ENCODE measurements at regions not wholly inside any gene's neighbourhood (a gene's known extent, or its start where the extent isn't known, plus 50 kb on each side); places are given as distances from the start of the nearest gene placed in this dataset.

DNA sequence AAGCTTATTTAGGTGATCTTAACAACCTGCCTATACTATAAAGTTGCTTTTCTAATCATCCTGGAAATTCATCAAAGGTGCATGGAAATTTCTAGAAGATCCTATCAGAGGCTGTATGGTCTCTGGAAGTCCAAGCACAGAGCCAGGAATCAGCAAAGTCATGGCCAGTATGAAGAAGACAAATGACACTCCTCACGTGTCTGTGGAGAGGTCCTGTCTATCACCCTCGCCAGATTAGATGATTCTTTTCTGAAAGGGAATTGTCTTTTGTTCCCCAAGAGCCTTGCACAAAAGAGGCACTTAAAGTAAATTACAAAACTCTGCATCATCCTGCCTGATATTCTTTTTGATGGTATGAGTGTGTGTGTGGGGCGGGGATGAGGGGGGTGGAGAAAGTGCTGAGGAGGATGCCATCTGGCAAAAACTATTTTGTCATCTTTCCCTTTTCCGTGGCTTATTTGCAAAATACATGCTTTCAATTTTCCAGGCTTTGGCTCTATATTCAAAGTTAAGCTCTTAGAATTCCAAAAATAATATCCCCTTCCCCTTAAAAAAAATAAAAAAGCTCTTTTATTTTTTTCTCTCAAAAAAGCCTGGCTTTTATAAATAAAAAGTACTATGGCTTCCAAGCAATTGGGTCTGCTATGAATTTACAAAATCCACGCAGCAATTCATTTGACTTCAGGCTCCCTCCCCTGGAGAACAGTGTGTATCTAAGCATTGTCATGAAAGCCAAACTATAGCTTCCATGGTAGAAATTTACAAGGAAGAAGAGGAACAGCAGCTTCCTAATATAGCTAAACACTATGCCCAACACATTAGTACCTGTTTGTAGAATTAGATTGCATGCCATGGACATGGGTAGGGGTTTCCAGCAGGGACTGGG lies 185.2 kb upstream of the ARG1 start:
- TF ChIP-seq, protein P1, sequence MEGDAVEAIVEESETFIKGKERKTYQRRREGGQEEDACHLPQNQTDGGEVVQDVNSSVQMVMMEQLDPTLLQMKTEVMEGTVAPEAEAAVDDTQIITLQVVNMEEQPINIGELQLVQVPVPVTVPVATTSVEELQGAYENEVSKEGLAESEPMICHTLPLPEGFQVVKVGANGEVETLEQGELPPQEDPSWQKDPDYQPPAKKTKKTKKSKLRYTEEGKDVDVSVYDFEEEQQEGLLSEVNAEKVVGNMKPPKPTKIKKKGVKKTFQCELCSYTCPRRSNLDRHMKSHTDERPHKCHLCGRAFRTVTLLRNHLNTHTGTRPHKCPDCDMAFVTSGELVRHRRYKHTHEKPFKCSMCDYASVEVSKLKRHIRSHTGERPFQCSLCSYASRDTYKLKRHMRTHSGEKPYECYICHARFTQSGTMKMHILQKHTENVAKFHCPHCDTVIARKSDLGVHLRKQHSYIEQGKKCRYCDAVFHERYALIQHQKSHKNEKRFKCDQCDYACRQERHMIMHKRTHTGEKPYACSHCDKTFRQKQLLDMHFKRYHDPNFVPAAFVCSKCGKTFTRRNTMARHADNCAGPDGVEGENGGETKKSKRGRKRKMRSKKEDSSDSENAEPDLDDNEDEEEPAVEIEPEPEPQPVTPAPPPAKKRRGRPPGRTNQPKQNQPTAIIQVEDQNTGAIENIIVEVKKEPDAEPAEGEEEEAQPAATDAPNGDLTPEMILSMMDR (IDR thresholded peaks at IDR 0.05), result no peak

DNA sequence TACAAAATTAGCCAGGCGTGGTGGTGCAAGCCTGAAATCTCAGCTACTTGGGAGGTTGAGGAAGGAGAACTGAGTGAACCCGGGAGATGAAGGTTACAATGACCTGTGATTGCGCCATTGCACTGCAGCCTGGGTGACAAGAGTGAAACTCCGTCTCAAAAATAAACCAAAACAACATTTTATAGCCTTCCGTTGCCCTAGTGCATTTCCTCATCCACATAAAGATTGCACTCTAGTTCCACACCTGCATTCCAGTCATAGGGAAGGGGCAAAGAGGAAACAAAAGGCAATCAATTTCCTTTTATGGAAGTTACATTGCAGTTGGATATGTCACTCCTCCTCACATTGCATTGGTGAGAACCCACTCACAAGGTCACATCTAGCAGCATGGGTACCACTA lies 182.7 kb upstream of the ARG1 start:
- TF ChIP-seq, protein P1 (IDR thresholded peaks at IDR 0.05), result no peak

DNA sequence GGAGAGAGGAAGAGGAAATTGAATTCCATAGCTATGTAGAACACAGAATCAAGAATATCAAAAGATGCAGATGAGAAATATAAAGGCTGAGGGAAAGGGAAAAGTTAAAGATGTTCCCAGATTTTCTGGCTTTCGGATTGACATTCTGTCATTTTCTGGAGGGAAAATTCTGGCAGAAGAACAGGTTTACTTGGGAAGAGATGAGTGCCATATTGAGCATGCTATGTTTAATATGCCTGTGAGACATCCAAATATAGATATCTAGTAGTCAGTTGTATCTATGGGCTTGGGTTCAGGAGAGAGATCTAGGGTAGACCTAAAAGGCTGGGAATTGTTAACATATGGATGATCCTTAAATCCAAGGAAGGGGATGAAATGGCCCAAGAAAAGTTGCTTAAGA lies 181.9 kb upstream of the ARG1 start:
- TF ChIP-seq, protein P1 (IDR thresholded peaks at IDR 0.05), result no peak

DNA sequence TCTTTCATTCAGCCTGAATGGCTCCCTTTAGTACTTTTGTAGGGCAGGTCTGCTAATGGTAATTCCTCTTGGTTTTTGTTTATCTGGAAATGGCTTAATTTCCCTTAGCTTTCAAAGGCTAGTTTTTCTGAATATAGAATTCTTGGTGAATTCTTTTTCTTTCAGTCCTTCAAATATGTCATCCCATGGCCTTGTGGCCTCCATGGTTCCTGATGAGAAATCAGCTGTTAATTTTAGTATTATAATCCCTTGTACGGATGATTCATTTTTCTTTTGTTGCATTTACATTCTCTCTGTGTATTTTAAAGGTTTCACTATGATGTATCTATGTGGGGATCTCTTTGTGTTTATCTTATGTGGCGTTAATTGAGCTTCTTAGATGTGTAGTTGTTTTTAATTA lies 179.6 kb upstream of the ARG1 start:
- TF ChIP-seq, protein P1 (IDR thresholded peaks at IDR 0.05), result no peak

DNA sequence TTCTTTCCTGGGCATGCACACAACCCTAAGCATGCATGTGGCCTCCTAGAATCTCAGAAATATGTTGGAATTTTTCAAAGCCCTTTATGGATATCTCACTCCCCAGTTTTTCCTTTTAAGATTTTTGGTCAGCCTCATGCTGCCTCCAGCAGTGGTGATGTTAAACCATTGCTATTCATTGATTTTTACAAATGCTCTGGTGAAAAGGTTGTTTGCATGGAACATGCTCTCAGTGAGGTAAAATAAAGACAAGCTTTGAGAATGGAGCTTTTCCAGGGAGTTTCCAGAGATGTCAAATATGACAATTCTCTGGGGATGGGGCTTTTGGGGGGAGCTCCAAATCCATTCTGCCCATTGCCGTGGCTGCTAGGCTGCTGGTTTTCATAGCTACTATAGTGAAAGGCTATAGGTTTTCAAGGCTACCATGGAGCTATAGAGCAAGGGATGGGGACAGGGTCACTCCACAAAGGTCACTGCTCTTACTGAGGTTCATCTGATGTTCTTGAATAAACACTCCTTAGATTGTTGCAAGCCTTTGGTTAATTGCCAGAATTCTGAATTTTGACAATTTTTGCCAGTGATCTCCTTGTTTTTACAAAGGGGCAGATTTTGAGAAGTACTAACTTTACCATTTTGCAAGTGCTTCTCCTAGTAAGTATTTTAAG lies 178.1 kb upstream of the ARG1 start:
- TF ChIP-seq, protein P1 (IDR thresholded peaks at IDR 0.05), result no peak

DNA sequence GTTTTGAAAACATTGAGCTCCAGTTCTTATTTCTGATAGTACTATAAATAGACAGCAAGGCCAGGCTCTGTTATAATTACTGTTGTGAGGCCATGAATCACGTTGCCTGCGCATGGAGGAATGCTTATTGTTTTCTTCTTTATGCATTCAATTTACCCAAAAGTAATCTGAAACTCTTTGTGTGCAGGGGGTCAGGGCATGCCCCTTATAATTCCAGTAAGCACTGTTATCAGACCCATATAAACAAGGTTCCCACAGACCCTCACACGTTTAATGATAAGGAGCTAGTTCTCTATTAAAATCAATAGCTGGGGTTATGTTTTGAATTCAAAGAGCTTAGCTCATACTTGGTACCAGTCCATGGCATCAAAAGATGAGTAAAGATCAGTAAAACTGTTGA lies 174.8 kb upstream of the ARG1 start:
- TF ChIP-seq, protein P1 (IDR thresholded peaks at IDR 0.05), result no peak

DNA sequence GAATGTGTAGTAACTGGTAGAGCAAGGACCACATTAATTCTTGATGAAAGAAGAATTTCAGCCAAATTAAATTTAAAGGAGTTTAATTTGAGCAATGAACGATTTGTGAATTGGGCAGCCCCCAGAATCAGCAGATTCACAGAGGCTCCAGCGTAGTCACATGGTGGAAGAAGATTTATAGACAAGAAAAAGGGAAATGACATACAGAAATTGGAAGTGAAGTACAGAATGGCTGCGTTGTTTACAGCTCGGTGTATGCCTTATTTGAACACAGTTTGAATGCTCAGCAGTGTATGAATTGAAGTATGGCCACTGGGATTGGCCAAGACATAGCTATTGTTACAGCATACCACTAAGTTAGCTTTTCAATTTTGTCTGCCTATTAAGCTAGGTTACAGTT lies 173.6 kb upstream of the ARG1 start:
- TF ChIP-seq, protein P1 (IDR thresholded peaks at IDR 0.05), result no peak

Measured in LNCAP (cell line).